Omental fat pad (tissue), 3 donors: ENCODE measurements at regions not wholly inside any gene's neighbourhood (a gene's known extent, or its start where the extent isn't known, plus 50 kb on each side); places are given as distances from the start of the nearest gene placed in this dataset.

Source experiments
- ATAC-seq: fragments of 150-250 bp; one replicate; pipeline ENCODE4 v1.9.1; 2016; ENCODE audit warnings: mild to moderate bottlenecking, moderate library complexity; ENCODE audit not compliant: low FRiP score
- DNase-seq: peaks from one replicate; pipeline ENCODE4 v3.0.0-alpha.2; 2019; ENCODE audit warnings: low spot score
- TF ChIP-seq, protein P1 (sequence below), 3 donors: fragments of 450-650 bp; IDR thresholded peaks; one replicate each; pipeline ENCODE4 v1.5.1; 2016 to 2017; ENCODE audit warnings: antibody characterized with exemption in 3 of 3, mild to moderate bottlenecking in 3 of 3, moderate library complexity in 2 of 3

DNA sequence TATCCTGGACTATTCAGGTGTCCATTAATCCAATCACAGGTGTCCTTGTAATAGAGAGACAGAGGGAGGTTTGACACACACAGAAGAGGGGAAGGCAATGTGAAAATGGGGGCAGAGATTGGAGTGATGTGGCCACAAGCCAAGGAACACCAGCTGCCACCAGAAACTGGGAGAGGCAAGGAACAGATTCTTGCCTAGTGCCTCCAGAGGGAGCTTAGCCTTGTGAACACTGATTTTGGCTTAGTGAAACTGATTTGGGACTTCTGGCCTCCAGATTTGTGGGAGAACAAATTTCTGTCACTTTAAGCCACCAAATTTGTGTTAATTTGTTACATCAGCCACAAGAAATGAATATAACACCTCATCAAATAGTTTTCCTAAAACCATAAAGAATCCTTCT lies 416.2 kb downstream of the ENC1 start:
- TF ChIP-seq, protein P1, sequence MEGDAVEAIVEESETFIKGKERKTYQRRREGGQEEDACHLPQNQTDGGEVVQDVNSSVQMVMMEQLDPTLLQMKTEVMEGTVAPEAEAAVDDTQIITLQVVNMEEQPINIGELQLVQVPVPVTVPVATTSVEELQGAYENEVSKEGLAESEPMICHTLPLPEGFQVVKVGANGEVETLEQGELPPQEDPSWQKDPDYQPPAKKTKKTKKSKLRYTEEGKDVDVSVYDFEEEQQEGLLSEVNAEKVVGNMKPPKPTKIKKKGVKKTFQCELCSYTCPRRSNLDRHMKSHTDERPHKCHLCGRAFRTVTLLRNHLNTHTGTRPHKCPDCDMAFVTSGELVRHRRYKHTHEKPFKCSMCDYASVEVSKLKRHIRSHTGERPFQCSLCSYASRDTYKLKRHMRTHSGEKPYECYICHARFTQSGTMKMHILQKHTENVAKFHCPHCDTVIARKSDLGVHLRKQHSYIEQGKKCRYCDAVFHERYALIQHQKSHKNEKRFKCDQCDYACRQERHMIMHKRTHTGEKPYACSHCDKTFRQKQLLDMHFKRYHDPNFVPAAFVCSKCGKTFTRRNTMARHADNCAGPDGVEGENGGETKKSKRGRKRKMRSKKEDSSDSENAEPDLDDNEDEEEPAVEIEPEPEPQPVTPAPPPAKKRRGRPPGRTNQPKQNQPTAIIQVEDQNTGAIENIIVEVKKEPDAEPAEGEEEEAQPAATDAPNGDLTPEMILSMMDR (IDR thresholded peaks at IDR 0.05) = no peak
- DNase-seq (no peak), ATAC-seq (no peak)

DNA sequence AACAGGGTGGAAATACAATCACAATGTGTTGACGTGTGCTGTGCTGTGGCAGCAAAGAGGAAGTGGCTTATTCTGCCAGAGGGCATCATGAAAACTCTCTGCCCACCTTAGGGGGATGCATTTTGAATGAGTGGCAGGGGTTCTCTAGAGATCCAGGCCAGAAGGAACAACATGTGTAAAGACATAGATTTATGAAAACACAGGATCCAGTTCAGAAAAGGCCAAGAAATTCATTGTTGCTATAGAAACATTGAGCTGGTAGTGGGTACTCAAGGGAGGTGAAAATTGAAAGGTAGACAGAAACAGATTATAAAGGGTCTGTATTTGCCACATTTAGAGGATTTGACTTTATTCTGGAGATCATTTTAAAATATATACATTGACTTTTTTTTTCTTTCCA lies 417.7 kb downstream of the ENC1 start:
- TF ChIP-seq, protein P1 (IDR thresholded peaks at IDR 0.05) = no peak
- ATAC-seq (no peak), DNase-seq (no peak)

DNA sequence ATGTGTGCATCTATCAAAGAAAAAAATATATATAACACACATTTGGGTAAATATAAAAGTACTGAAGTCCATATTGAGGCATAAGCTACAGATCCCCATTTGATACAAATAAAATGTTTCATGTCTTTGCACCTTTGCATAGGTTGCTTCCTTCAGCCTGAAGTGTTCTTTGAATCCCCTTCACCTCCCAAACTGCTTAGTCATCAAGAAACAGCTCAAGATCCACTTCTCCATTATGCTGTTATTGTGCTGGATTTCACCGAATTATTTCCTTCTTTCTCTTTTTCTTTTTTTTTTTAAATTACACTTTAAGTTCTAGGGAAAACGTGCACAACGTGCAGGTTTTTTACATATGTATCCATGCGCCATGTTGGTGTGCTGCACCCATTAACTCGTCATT lies 419.1 kb downstream of the ENC1 start:
- TF ChIP-seq, protein P1 (IDR thresholded peaks at IDR 0.05) = no peak
- ATAC-seq (no peak), DNase-seq (no peak)

DNA sequence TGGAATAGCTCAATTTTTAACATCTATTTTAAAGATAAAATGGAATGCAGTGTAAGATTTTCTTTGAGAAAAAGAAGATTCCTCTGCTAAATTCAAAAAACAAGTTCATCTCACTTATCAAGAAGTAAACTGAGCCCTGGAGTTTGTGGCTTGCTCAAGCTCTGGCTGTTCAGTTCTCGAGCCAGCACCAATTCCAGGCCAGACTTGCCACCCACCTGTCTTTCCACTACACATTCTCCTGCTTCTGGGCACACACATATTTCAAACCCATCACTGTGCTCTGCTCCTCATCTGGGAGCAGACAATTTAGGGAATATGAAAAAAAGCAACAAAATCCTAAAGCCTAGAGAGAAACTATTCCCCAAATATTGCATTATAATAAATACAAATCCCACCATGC lies 424.5 kb downstream of the ENC1 start:
- TF ChIP-seq, protein P1 (IDR thresholded peaks at IDR 0.05) = no peak
- no peak for ATAC-seq

DNA sequence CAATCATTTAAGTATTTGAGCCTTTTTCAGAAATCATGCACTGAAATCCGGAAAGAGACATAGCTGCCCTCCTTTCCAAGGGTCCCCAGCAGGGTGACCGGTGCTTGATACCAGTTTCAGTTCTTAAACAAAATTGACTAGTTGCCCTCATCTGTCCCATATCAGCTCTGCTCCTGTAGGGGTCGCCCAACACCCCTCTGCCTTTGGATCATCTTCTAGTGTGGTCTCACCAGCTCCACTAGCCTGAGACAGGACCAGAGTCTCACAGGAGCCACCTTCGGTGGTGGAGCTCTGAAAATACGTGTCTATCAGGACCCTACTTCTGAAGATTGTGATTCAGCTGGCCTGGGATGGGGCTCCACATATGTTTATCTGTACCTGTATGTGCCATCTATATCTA lies 428.2 kb downstream of the ENC1 start:
- TF ChIP-seq, protein P1 (IDR thresholded peaks at IDR 0.05) = no peak
- no peak for DNase-seq
- ATAC-seq = no peak

More for the DNA sequence above, 424.5 kb downstream of the ENC1 start:
- no peak for DNase-seq

DNA sequence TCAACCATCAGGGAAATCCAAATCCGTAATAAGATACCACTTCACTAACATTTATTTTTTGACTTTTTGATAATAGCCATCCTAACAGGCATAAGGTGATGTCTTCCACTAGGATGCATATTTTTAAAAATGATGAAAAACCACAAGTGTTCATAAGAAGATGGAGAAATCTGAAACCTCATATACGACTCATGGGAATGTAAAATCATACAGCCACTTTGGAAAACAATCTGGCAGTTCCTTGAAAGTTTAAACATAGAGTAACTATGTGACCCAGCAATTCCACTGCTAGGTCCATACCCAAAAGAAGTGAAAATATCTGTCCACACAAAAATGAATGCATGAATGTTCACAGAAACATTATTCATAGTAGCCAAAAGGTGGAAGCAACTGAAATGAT lies 431.0 kb downstream of the ENC1 start:
- TF ChIP-seq, protein P1 (IDR thresholded peaks at IDR 0.05) = no peak
- DNase-seq (no peak), ATAC-seq (no peak)

DNA sequence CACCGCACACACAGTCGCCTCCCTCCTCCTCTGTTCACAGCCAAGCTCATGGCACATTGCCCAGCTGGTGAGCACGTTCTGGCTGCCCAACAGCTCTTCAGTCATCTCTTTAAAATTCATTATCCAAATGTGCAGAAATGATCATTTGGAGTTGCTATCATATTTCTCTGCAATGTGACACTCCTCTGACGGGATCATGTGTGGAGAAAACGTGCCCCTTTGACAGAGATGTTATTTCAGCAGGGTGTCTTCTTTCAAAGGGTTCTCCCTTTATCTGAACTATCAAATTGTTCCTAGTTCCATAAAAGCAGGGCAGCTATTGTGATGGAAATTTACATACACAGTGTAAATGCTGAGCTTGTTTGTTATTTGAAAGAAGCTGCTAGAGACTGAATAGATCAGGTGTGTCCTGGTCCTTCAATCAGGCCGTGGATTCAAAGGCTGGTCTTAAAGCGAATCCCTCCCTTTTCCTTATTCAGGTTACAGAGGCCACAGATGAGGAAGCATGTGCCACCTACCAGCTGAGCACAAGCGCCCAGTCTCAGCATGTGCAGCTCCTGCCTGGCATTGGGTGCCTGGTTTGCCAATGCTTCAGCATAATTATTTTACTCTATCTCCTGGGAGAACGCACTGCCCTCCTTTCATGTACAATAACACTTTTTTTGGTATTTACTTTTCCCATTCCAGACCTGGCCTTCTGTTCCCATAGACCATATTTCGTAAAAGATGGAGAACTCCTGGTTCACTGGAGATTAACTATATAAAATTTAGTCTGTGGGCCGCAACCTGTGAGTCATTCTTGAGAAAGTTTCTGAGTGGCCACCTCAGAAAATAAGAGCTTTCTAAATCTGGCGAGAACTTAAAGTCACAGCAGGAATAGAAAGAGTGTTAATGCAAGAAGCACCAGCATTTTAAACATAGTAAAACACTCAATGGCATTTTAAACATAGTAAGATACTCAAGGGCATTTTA lies 433.7 kb downstream of the ENC1 start:
- ATAC-seq (peak; percentile 84), DNase-seq (peak; percentile 36)
- TF ChIP-seq, protein P1 (IDR thresholded peaks at IDR 0.05) = no peak
